Astrocyte of the cerebellum (primary cell): ENCODE measurements at regions not wholly inside any gene's neighbourhood (a gene's known extent, or its start where the extent isn't known, plus 50 kb on each side); places are given as distances from the start of the nearest gene placed in this dataset.
"Not testable (repeated sequence)": the region's sequence is repeated elsewhere in the genome, so short reads cannot be mapped to it uniquely, and the experiment has no call there.

Experiments used
- DNase-seq: peaks from one replicate; pipeline ENCODE4 v3.0.0-alpha.2; 2011; ENCODE audit warnings: low read depth
- H3K4me3 ChIP-seq: 2 replicates; pipeline ENCODE4 v1.5.1; 2011; ENCODE audit warnings: mild to moderate bottlenecking, low read depth, low read length, moderate library complexity
- CTCF ChIP-seq: IDR thresholded peaks from 2 replicates; pipeline ENCODE4 v1.5.1; 2012; ENCODE audit warnings: low read length, low read depth, moderate library complexity, mild to moderate bottlenecking; ENCODE audit errors: missing control alignments
- in situ Hi-C: cut with HindIII; loops from 2 replicates; pipeline ENCODE4 v1.10.0; 2017; ENCODE audit warnings: low sequenced_read_pairs

- no peak for DNase-seq
- no peak for TF ChIP-seq CTCF
- in situ Hi-C loops, result no loop called here
- no peak overlapping the region for H3K4me3 ChIP-seq
Measured at GRCh38 chr9:85858056-85858750, 82.7 kb upstream of the NAA35 start.

- no peak for TF ChIP-seq CTCF
- no peak overlapping the region for H3K4me3 ChIP-seq
- DNase-seq, result no peak
- in situ Hi-C loops, result no loop called here
Measured at GRCh38 chr9:85859765-85860164, 81.2 kb upstream of the NAA35 start.

- H3K4me3 ChIP-seq, in situ Hi-C loops, DNase-seq: not testable (repeated sequence)
Measured at GRCh38 chr9:85861882-85862281, 79.1 kb upstream of the NAA35 start.

- no peak for DNase-seq
- in situ Hi-C loops, result no loop called here
- no peak for TF ChIP-seq CTCF
- no peak overlapping the region for H3K4me3 ChIP-seq
Measured at GRCh38 chr9:85863875-85864274, 77.1 kb upstream of the NAA35 start.

GRCh38 chr9:85871008-85871407 lies 69.9 kb upstream of the NAA35 start:
- in situ Hi-C loops, result no loop called here
- no peak overlapping the region for H3K4me3 ChIP-seq
- no peak for TF ChIP-seq CTCF
- DNase-seq, result no peak

- in situ Hi-C loops, H3K4me3 ChIP-seq, DNase-seq: not testable (repeated sequence)
Measured at GRCh38 chr9:85871683-85872082, 69.3 kb upstream of the NAA35 start.

- in situ Hi-C loops, result no loop called here
- no peak for TF ChIP-seq CTCF
- DNase-seq, result no peak
- no peak overlapping the region for H3K4me3 ChIP-seq
Measured at GRCh38 chr9:85872463-85872862, 68.5 kb upstream of the NAA35 start.

GRCh38 chr9:85876628-85877027 lies 64.3 kb upstream of the NAA35 start:
- no peak for TF ChIP-seq CTCF
- in situ Hi-C loops, result no loop called here
- DNase-seq, result no peak
- no peak overlapping the region for H3K4me3 ChIP-seq

GRCh38 chr9:85878872-85879597 lies 61.9 kb upstream of the NAA35 start:
- H3K4me3 ChIP-seq, in situ Hi-C loops, DNase-seq: not testable (repeated sequence)

- in situ Hi-C loops, H3K4me3 ChIP-seq: not testable (repeated sequence)
Measured at GRCh38 chr9:85880507-85880906, 60.4 kb upstream of the NAA35 start.

More at GRCh38 chr9:85880507-85880906, 60.4 kb upstream of the NAA35 start:
- DNase-seq, result not testable (repeated sequence)
